ENCODE measurements at regions not wholly inside any gene's neighbourhood (a gene's known extent, or its start where the extent isn't known, plus 50 kb on each side); places are given as distances from the start of the nearest gene placed in this dataset.

GRCh38 chr2:219702796-219703545, 75.5 kb downstream of the SLC4A3 start:
- TF ChIP-seq CTCF (IDR thresholded peaks at IDR 0.05 in 8 of 11, conservative IDR thresholded peaks at IDR 0.05 in 3 of 11): no peak
- no peak for TF ChIP-seq POLR2AphosphoS5 (IDR thresholded peaks at IDR 0.05)
- no peak for TF ChIP-seq POLR2A (IDR thresholded peaks at IDR 0.05)
- Histone ChIP-seq H3K9me3 (no peaks in the 10 kb centered on the region), H3K36me3 (no peaks in the 10 kb centered on the region), H3K4me3 (no peak overlapping the region), H3K4me1 (no peaks in the 10 kb centered on the region), H3K27ac (no peak overlapping the region), H3K27me3 (replicated peaks in 1 of 7) (peaks cover 0 to 53% (median 0%) of the 10 kb centered on the region in 7 donors)
- no peak for DNase-seq
- 57 to 81% (median 71%) methylated on average over 7 of the region's 7 CpGs for WGBS, 5 donors
- intact Hi-C loops (cut with DNase I; ENCODE audit: low total_unique reads): no loop called here

- 83 to 93% (median 89%) methylated on average over 2 of the region's 2 CpGs for WGBS, 5 donors
- Histone ChIP-seq H3K27ac (no peak overlapping the region), H3K9me3 (no peaks in the 10 kb centered on the region), H3K36me3 (no peaks in the 10 kb centered on the region), H3K4me1 (no peaks in the 10 kb centered on the region), H3K27me3 (replicated peaks in 1 of 7) (peaks cover 0 to 34% (median 0%) of the 10 kb centered on the region in 7 donors), H3K4me3 (no peak overlapping the region)
- TF ChIP-seq POLR2A (IDR thresholded peaks at IDR 0.05): no peak
- no peak for TF ChIP-seq CTCF (IDR thresholded peaks at IDR 0.05 in 8 of 11, conservative IDR thresholded peaks at IDR 0.05 in 3 of 11)
- TF ChIP-seq POLR2AphosphoS5 (IDR thresholded peaks at IDR 0.05): no peak
- DNase-seq: no peak
- intact Hi-C loops (cut with DNase I; ENCODE audit: low total_unique reads): no loop called here
Measured at GRCh38 chr2:219704878-219705277, 77.4 kb downstream of the SLC4A3 start.

- no peak for DNase-seq
- Histone ChIP-seq H3K27ac (no peak overlapping the region), H3K36me3 (no peaks in the 10 kb centered on the region), H3K4me1 (no peaks in the 10 kb centered on the region), H3K4me3 (no peak overlapping the region), H3K27me3 (replicated peaks in 1 of 7) (peaks cover 0 to 44% (median 0%) of the 10 kb centered on the region in 7 donors), H3K9me3 (no peaks in the 10 kb centered on the region)
- 90 to 100% (median 94%) methylated on average over 2 to 4 of the region's 4 CpGs for WGBS, 5 donors
- intact Hi-C loops (cut with DNase I; ENCODE audit: low total_unique reads): no loop called here
- TF ChIP-seq POLR2A (IDR thresholded peaks at IDR 0.05): no peak
- TF ChIP-seq POLR2AphosphoS5 (IDR thresholded peaks at IDR 0.05): no peak
- no peak for TF ChIP-seq CTCF (IDR thresholded peaks at IDR 0.05 in 8 of 11, conservative IDR thresholded peaks at IDR 0.05 in 3 of 11)
Measured at GRCh38 chr2:219706823-219707281, 79.4 kb downstream of the SLC4A3 start.

- H3K9me3 ChIP-seq: no peaks in the 10 kb centered on the region
- TF ChIP-seq POLR2AphosphoS5 (IDR thresholded peaks at IDR 0.05): no peak
- TF ChIP-seq POLR2A (IDR thresholded peaks at IDR 0.05): no peak
- no peak for TF ChIP-seq CTCF (IDR thresholded peaks at IDR 0.05 in 8 of 11, conservative IDR thresholded peaks at IDR 0.05 in 3 of 11)
- H3K4me3 ChIP-seq: no peak overlapping the region
- no peak for DNase-seq
- no peaks in the 10 kb centered on the region for H3K36me3 ChIP-seq
- intact Hi-C loops (cut with DNase I; ENCODE audit: low total_unique reads): no loop called here
- peaks cover 0 to 44% (median 0%) of the 10 kb centered on the region in 7 donors for H3K27me3 ChIP-seq (replicated peaks in 1 of 7)
- WGBS, 5 donors: 79 to 91% (median 86%) methylated on average over 4 of the region's 4 CpGs
- H3K4me1 ChIP-seq: no peaks in the 10 kb centered on the region
- H3K27ac ChIP-seq: no peak overlapping the region
Measured at GRCh38 chr2:219707496-219708285, 80.3 kb downstream of the SLC4A3 start.
